GM18502 (cell line): ENCODE measurements at regions not wholly inside any gene's neighbourhood (a gene's known extent, or its start where the extent isn't known, plus 50 kb on each side); places are given as distances from the start of the nearest gene placed in this dataset.
"Not testable (repeated sequence)": the region's sequence is repeated elsewhere in the genome, so short reads cannot be mapped to it uniquely, and the experiment has no call there.

Source experiments
- ATAC-seq: cut with Tn5 transposase; IDR thresholded peaks from one replicate; pipeline ENCODE4 v1.9.1; 2021; ENCODE audit warnings: mild to moderate bottlenecking; ENCODE audit not compliant: unreplicated experiment, poor library complexity

GRCh38 chr3:22713936-22714335 lies 489.2 kb upstream of the UBE2E2 start:
- ATAC-seq = no peak

GRCh38 chr3:22714749-22715148 lies 488.4 kb upstream of the UBE2E2 start:
- no peak for ATAC-seq

- ATAC-seq = no peak
Measured at GRCh38 chr3:22720596-22720995, 482.5 kb upstream of the UBE2E2 start.

- no peak for ATAC-seq
Measured at GRCh38 chr3:22724420-22724819, 478.7 kb upstream of the UBE2E2 start.

- no peak for ATAC-seq
Measured at GRCh38 chr3:22728406-22728805, 474.7 kb upstream of the UBE2E2 start.

GRCh38 chr3:22729212-22729611 lies 473.9 kb upstream of the UBE2E2 start:
- ATAC-seq = no peak

- no peak for ATAC-seq
Measured at GRCh38 chr3:22729981-22730380, 473.1 kb upstream of the UBE2E2 start.

- ATAC-seq = no peak
Measured at GRCh38 chr3:22730701-22731100, 472.4 kb upstream of the UBE2E2 start.

GRCh38 chr3:22731901-22732300 lies 471.2 kb upstream of the UBE2E2 start:
- ATAC-seq = no peak

GRCh38 chr3:22732641-22733040 lies 470.5 kb upstream of the UBE2E2 start:
- no peak for ATAC-seq

- ATAC-seq = no peak
Measured at GRCh38 chr3:22734207-22734606, 468.9 kb upstream of the UBE2E2 start.

GRCh38 chr3:22734756-22735155 lies 468.4 kb upstream of the UBE2E2 start:
- no peak for ATAC-seq

- no peak for ATAC-seq
Measured at GRCh38 chr3:22735373-22735772, 467.8 kb upstream of the UBE2E2 start.

GRCh38 chr3:22743386-22743785 lies 459.7 kb upstream of the UBE2E2 start:
- ATAC-seq = not testable (repeated sequence)

GRCh38 chr3:22745321-22745720 lies 457.8 kb upstream of the UBE2E2 start:
- no peak for ATAC-seq

GRCh38 chr3:22746221-22746620 lies 456.9 kb upstream of the UBE2E2 start:
- ATAC-seq = no peak

GRCh38 chr3:22748453-22749045 lies 454.6 kb upstream of the UBE2E2 start:
- ATAC-seq = no peak

- no peak for ATAC-seq
Measured at GRCh38 chr3:22759636-22760310, 443.4 kb upstream of the UBE2E2 start.

- no peak for ATAC-seq
Measured at GRCh38 chr3:22765679-22766078, 437.4 kb upstream of the UBE2E2 start.

- no peak for ATAC-seq
Measured at GRCh38 chr3:22777834-22778233, 425.3 kb upstream of the UBE2E2 start.

GRCh38 chr3:22779737-22780136 lies 423.4 kb upstream of the UBE2E2 start:
- no peak for ATAC-seq

GRCh38 chr3:22792533-22792932 lies 410.6 kb upstream of the UBE2E2 start:
- ATAC-seq = no peak
